ENCODE measurements at regions not wholly inside any gene's neighbourhood (a gene's known extent, or its start where the extent isn't known, plus 50 kb on each side); places are given as distances from the start of the nearest gene placed in this dataset.
"Not testable (repeated sequence)": the region's sequence is repeated elsewhere in the genome, so short reads cannot be mapped to it uniquely, and the experiment has no call there.

DNA sequence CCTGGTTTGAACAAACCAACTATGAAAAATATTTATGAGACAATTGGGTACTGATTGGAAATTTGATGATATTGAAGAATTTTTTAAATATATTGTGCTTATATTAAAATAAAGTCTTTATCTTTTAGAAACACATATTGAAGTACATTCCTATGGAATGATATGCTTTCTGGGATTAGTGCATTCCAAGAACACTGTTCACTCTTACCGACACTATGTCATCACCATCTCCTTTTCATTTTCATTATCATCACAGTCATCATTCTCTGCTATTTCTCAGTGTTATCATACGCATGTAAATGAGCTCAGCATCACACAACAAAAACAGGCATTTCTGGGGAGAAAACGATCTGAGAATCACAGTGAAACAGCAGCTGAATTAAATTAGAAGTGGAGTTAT is 513.3 kb upstream of the CCDC196 start:
- DNase-seq: no peak

DNA sequence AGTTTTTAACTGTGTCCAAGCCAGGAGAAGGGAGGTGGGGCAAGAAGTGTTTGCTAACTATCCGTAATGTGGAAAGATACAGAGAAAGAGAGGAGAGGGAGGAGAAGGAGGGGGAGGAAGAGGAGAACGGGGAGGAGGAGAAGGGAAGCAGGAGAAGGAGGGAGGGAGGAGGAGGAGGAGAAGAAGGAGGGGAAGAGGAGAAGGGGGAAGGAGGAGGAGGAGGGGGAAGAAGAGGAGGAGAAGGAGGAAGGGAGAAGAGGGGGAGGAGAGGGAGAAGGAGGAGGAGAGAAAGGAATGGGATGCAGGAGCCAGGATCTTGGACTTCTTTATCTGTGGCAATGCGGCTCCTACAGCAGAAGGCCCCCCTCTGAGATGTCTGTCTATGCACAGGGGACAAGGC is 510.3 kb upstream of the CCDC196 start:
- no peak for DNase-seq

DNA sequence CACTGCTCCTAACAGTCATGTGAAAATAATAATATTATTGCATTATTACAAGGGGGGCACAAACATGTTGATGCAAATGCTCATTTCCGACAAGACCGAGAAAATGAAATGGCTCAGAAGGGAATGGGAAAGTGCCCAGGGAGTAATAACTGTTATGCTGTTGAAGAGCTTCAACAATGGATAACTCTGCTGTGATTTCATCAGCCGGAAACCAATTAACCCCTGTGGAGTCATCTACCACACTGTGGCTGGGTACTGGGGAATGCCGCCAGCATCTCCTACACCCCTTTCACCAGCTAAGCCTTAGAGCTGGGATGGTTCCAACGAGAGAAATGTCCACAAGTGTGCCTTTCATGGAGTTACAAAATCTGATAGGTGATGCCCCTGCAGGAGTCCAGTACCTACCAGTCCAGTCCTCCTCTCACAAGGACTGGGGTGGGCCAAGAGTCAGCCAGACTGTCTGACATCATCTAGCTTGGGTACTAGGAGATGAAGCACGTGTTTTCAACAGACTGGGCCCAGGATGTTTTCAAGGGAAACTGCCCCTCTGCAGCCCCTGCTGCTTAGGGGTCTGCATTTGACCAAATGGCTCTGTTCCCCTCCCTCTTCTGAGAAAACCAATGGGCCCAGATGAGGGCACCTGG is 509.3 kb upstream of the CCDC196 start:
- no peak for DNase-seq

DNA sequence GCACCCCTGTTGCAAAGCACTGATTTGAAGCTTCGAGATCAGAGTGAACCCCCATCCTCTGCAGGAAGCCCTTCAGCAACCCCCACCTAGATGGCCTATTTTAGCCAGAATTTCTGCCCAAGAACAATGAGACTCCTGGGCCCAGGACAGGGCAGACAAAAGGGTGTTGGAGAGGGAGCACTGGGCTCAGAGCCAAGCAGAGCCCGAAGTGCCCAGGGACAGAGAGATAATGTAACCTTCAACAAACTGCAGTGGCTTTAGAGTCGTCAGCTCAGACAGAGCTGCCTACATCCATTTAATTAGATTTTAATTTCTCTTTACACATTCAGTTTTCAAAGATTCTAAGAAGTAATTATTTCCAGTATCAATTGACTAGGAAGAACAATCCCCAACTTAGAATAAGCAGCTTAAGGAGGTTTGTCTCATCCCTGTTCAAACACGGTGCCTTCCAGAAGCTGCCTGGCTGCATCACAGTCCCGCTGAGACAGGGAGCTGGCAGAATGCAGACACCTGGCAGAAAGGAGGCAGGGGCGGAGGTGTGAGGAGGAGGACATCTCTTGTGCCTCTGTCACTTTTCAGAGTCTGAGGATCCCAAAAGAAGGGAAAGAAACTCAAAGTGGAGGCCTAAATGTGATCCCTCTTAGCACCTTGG is 504.9 kb upstream of the CCDC196 start:
- no peak for DNase-seq

DNA sequence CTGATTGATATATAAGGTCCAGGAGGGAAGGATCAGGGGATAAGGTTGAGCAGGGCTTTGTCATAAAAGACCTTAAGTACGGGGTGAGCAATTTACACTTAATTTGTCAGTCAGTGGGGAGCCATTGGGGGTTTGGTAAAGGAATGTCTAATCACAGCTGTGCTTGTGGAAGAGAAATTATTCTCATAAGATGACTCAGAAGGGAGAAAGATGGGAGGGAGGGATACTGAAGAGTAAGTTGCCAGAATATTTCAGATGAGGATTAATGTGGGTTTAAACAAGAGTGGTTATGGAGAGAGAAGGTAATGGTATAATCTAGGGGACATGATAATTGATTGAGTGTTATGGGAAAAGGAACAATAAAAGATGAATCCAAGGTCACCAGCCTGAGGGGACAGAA is 500.1 kb upstream of the CCDC196 start:
- DNase-seq: no peak

DNA sequence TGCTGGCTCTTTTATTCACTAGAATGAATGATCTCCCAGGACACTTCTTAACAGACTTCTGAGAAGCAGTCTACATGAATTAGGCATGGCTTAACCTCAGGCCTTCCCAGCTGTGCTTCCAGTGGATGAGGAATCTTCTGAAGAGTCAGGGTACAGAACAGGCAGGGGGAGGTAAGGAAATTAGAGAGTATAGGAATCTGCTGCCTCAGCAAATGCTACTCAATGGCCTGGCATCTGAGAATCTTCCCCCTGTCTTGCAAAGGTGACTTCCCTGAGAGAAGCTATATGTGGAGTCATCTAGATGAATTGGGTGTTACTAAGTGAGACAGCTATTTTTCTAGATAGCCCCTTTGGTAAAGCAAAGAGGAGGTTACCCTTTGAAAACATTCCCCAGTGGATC is 496.2 kb upstream of the CCDC196 start:
- DNase-seq: no peak

DNA sequence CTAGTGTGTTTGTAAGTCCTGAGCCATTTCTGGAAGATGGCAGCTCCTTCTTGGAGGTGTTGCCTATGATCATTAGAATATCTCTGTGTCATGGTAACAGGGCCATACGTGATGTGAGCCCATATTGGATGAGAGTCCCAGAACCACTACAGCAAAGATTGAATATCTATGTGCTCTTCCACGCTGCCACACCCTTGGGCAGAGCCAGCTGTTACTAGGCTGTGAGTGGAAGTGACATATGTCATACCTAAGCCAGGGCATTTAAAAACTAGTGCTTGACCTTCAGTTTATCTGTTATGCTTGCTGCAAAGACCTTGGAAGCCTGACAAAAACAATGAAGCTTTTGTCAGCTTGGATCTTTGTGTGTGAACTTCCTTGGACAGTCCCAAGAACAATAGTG is 495.1 kb upstream of the CCDC196 start:
- DNase-seq: peak; percentile 76

DNA sequence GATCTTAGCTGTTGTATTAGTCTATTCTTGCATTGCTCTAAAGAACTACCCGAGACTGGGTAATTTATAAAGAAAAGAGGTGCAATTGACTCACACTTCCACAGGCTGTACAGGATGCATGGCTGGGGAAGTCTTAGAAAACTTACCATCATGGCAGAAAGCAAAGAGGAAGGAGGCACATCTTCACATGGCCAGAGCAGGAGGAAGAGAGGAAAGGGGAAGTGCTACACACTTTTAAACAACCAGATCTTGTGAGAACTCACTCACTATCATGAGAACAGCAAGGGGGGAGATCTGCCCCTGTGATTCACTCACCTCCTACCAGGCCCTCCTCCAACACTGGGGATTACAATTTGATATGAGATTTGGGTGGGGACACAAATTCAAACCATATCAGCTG is 494.2 kb upstream of the CCDC196 start:
- not testable (repeated sequence) for DNase-seq

DNA sequence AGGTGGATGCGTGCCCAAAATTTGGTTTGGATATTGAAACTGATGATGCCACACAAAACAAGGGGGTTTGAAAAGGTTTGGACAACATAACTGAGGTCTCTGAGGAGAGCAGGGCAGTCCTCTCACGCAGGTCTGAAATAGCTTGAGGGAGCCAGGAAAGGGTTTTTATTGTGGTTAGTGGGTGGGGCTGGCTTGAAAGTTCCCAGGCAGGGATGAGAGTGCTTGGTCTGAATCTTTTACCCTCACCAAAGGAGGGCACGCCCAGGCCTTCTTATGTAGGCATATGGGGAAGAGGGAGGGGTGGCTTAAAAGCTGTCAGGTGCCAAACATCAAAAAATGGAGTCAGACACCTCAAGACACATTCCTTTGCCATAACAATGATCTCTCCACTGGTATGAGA is 493.1 kb upstream of the CCDC196 start:
- DNase-seq: no peak

DNA sequence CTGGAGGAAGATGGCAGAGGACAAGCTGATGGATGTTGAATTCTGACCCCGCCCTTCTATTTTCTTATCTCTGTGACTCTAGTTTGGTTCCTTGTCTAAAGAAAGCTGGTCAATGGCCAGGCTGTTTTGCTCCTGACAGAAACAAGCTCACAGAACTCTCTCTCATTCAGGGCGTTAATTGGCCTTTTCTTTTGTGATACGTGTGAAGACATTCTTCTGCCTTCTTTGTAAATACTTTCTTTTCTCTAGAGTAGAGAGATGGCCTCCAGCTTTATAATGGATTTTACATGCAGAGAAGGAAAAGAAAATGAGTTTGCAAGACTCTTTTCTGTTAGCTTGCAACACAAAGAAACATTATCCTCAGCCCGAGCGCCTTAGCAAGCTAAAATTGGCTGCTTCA is 492.2 kb upstream of the CCDC196 start:
- no peak for DNase-seq

DNA sequence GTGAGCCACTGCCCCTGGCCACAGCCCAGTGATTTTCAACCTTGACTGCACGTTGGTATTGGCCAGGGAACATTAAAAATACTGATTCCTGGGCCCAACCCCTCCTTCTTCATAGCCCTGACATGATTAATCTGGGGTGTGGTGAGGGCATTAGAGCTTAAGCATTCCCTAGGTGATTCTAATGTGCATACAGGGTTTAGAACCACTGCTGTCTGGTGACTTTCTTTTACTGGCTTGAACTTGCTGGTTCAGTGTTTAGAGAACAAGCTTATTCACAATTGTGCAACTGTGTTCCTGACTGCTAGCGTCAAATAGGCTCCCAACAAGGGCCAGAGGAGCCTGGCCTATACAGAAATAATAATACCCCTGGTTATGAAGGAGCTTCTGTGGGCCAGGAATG is 488.8 kb upstream of the CCDC196 start:
- no peak for DNase-seq

DNA sequence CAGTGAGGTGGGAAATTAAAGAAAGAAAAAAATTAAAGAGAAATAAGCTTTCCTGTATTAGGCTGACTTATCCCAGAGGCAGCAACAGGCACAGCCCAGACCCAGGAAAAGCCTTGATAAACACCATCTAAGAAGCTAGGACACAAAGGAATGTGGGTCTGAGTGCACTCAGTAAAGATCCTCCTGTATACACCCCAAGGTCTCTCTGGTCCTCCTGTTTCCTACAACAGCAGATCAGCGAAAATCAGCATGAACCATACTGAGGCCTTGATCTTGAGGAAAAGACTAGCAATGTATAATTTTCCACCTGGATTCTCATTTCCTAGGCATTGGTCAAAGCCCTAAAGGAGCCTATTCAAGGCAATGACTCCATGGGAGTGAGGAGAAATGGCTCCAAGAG is 486.3 kb upstream of the CCDC196 start:
- DNase-seq: no peak

DNA sequence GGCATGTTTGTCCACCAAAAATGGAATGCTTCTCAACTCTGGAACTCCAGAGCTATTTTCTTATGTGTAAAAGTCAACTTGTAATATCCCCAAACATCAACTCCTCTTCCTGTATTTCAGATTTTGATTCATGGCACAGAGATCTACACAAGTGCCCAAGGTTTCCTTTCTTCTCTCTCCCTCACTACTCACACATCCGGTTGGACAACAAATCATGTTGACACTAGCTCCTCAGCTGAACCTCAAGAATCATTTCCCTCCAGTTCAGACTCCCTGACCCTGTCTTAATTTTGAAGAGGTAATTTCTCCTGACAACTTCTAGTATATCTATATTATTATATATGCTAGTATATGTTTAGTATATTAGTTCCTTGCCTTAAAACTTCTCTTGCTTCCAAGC is 485.4 kb upstream of the CCDC196 start:
- no peak for DNase-seq

DNA sequence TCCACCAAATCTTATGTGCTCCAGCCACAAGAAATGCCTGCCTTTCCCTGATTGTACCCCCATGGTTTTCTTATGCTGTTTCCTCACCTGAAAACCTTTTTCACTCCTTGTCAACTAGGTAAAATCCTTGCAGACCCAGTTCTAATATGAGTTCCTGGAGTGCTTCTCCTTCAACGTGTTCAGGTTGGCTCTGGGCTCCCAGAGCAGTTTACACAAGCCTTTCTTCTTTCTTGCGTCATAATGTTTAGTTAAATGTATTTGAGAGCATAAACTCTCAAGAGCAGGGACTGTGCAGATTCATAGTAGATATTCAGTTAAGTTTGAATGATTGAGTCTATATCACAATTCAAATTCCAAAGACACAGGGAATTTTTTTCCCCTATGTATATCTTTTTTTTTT is 484.8 kb upstream of the CCDC196 start:
- DNase-seq: no peak

DNA sequence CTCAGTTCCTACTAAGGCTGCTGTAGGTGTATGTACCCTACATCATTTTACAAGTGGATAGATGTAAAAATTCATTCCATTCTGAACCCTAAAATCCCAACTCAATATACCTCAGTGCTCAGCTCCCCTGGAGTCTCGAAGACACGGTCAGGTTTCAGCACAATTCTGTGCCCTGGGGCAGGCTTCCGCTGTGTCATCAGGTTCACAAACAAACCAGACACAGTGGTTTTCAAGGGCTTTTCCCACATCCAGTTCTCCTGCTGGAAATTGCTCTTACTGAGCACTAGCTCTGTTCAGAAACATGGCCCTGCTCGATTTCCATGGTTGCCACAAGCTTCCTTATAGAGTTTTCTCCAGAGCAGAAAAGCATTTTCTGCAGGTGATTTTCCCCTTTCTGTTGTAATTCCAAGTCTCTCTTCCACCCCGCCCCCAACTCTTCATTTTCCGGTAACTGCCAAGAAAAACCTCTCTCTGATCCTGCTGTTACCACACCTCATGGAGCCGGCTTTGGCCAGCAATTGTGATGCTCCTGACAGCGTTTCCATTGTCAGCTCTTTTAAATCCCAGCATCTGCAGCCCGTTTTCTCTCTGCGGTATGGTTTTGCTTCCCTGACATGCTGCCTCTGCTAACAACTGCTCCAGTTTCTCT is 483.0 kb upstream of the CCDC196 start:
- no peak for DNase-seq

DNA sequence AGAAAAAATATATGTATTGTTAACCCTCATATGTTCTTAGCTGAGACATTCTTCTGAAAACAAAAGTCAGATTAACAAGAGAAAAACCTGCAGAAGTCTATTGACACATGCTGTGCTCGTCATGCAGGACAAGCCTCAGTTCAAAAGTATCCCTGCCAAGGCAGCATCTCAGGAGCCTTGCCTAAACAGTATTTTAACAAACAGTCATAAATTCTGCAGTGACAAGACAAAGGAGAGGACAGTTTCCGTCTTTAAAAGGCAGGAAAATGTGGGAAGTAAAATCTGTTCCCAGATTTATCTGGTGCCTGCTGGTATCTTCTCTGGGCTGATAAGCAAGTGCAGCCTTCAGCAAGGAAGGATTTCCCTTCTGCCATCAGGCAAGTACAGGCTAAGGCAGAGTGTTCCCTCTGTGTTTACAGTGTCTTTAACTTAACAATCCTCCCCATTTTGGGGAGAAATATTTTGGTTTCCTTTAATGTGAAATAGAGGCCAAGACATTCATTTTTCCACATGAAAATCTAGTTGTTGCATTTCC is 480.2 kb upstream of the CCDC196 start:
- DNase-seq: no peak

DNA sequence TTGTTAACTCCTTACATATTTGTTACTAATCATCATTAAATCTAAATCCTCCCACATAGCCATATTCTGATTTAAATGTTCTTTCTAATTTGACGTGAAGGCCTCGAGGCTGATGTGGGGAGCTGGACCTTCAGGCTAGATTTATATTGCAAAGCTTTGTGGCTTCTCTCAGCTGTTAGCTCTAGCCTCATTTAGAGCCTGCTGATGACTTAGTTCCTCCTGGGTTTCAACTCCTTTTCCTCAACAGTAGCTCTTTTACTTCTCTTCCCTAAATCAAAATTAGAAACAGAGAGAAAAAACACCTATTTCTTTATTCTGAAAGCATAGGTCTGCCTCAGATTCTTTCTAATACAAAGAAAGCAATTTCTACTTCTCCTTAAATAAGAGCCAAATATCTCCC is 477.5 kb upstream of the CCDC196 start:
- no peak for DNase-seq

DNA sequence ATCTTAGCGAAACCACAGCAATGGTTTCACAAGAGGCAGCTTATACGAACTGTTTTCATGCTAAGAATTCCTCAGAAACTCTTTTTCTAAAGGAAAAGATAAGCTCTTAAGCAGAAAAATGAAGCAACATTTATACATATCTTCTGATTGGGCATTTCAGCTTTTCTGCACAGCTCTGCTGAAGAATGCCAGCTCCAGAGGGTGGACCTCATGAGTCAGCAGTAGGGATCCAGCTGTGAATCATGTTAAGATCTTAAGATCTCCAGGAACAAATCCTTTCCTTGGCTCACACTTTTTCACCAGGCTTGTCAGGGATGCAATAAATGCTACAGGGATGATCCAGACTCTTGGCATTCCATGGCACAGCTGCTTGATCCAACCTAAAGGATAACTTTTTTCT is 477.1 kb upstream of the CCDC196 start:
- DNase-seq: no peak

DNA sequence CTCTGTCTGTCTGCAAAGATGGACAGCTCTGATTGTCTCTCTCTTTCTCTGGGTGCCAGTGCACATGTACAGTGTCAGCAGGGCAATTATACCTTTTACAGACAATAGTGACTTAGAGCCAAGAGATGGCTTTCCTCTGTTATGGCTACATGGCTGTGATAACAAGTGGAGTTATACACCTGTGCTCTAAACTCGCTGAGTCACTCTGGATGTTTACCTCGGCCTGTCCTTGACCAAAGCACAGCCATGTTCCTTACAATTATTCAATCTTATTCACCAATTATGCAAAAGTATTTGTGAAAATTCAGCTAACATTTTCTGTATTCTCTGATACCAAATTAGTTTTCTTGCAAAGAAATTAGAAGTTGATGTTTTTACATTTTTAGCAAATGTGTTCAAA is 475.5 kb upstream of the CCDC196 start:
- DNase-seq: no peak

DNA sequence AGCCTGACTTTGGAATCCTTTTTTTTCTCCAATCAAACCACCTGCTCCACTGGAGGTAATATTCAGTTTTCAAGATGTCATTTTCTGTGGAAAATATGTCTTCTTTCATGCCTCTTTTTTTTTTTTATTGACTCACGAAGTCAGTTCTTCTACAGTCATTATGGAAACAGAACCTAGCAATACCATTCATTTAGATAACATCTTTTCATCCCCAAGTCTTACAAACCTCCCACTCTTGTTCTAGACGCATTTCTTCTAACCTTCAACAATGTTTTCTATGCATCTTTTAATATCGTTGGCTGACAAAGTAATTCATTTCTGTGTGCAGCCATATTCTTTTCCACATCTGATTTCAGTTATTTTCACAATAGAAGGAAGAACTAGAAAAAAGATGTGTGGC is 474.3 kb upstream of the CCDC196 start:
- DNase-seq: no peak

DNA sequence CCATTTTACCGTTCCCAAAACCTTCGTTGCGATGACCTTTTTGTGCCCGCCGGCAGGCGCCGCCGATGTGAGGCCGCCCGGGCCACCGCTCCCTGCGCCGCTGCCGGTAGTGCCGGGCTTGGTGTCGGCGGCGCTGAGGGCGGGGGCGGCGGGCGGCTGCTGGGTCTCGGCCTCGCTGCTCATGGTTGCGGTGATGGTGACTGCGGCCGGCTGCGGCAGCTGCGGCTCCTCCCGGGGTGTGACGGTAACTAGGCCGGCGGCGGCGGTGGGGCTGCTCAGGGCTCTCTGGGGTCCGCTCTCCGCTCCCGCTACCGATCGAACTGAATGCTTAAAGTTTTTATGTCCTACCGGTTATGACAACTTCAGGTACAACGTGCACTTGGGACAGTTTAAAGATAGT is 472.6 kb upstream of the CCDC196 start:
- not testable (repeated sequence) for DNase-seq

DNA sequence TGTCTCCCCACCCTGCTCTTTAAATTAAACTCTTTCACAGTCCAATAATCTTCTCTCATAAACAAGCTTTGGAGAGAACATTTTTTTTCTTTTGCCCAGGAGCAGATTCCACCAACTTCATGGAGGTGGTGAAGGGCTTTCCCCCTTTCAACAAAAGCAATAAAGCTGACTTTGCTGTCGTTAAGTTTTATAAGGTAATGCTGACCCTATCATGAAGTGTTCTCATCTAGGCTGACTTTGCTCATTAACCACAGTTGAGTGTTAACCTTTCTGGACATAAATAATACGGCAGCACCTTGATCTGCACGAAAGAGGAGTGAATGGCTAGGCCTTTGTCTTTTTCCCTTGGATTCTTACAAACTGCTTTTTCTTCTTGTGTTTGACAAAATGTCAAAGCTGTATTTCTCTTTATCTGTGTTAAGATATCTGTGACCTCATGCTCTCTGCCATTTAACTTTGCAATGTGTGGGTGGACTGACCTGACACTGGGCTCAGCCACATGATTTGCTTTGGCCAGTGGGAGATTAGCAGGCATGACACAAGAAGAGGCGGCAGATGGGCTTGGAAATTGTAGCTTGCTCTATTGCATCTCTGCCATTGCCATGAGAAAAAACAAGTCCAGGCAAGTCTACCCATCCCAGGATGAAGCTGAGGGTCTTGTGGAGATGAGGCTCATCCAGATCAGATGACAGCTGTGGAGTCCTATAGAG is 470.9 kb upstream of the CCDC196 start:
- peak; percentile 99 for DNase-seq

DNA sequence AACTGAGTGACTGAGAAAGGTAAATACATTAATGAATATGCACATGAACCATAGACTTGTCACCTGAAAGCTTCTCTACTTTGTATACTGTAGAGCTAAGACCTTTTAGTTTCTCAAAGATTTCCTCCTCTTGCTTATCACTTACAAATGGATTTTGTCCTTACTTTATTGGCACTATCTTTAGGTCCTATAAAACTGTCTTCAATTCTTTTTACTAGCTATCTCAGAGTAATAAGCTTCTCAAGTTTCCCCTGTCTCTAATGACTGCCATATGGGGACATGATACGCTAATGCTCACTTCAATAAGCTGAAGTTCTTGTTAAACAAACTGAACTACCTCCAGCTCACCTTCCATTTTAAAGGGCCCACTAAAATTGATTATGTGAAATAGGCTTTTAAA is 468.2 kb upstream of the CCDC196 start:
- DNase-seq: peak; percentile 92

DNA sequence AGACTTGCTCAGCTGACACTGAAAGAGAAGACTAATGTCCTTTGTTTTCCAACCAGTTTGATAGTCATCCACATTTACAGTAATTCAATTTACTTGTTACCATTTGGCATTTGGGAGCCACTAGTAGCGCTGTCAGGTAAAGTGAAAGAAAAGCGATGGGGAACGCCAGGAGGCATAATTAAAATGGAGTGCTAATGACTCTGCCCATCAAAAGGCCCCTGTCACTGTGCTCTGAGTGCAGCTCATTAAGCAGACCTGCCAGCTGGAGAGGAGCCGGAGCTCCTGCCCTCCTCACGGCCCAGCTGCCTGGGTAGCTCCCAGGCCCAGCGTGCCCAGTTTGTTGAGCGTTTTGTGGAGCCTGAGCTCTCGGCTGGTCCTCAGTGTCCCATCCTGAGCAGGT is 463.6 kb upstream of the CCDC196 start:
- peak; percentile 82 for DNase-seq
